CD14-positive monocyte (primary cell): ENCODE measurements at regions not wholly inside any gene's neighbourhood (a gene's known extent, or its start where the extent isn't known, plus 50 kb on each side); places are given as distances from the start of the nearest gene placed in this dataset.

Experiments
- DNase-seq, 3 donors: peaks; one replicate each; pipeline ENCODE4 v3.0.0-alpha.2; 2011 to 2022
- H2AFZ ChIP-seq: 2 replicates; pipeline ENCODE4 v1.6.0; 2012; ENCODE audit warnings: mild to moderate bottlenecking, low read depth, low read length, inconsistent platforms; ENCODE audit not compliant: insufficient read depth, poor library complexity, severe bottlenecking
- H3K27ac ChIP-seq, 2 donors: 1 replicate in 1 of 2; 2 replicates in 1 of 2; pipeline ENCODE4 v1.5.1; 2012 to 2013; ENCODE audit warnings: low read length in 2 of 2, control low read depth in 1 of 2, inconsistent platforms in 1 of 2, low read depth in 1 of 2, mild to moderate bottlenecking in 1 of 2
- H3K27me3 ChIP-seq, 2 donors: one replicate each; pipeline versions ENCODE4 v1.6.0 to v1.6.1; 2011 to 2013; ENCODE audit warnings: low read length in 2 of 2; ENCODE audit not compliant: control insufficient read depth in 2 of 2, insufficient read depth in 2 of 2
- H3K36me3 ChIP-seq, 2 donors: replicated peaks in 1 of 2; 1 replicate in 1 of 2; 2 replicates in 1 of 2; pipeline versions ENCODE4 v1.5.1 to v1.6.1; 2012 to 2013; ENCODE audit warnings: low read length in 2 of 2, control low read depth in 1 of 2, inconsistent platforms in 1 of 2, mild to moderate bottlenecking in 1 of 2; ENCODE audit not compliant: insufficient read depth in 2 of 2, control insufficient read depth in 1 of 2
- H3K4me1 ChIP-seq, 2 donors: 1 replicate in 1 of 2; 2 replicates in 1 of 2; pipeline versions ENCODE4 v1.5.1 to v1.6.1; 2012 to 2013; ENCODE audit warnings: low read length in 2 of 2, control low read depth in 1 of 2, inconsistent platforms in 1 of 2, mild to moderate bottlenecking in 1 of 2, moderate library complexity in 1 of 2; ENCODE audit not compliant: insufficient read depth in 2 of 2, control insufficient read depth in 1 of 2
- H3K4me2 ChIP-seq: replicated peaks from 2 replicates; pipeline ENCODE3; 2012; ENCODE audit warnings: low read length, moderate library complexity, mild to moderate bottlenecking; ENCODE audit not compliant: poor library complexity, severe bottlenecking; ENCODE audit errors: extremely low read depth
- H3K4me3 ChIP-seq, 3 experiments: fragments of 200-600 bp in 1 of 3; sonication (generic) in 1 of 3; replicated peaks in 1 of 3; 1 replicate in 2 of 3; 2 replicates in 1 of 3; pipeline ENCODE4 v1.5.1; 2011 to 2013; ENCODE audit warnings: low read length in 3 of 3, mild to moderate bottlenecking in 3 of 3, control low read depth in 2 of 3, low read depth in 2 of 3, inconsistent platforms in 1 of 3, moderate library complexity in 1 of 3
- H3K79me2 ChIP-seq: 2 replicates; pipeline ENCODE4 v1.6.0; 2012; ENCODE audit warnings: mild to moderate bottlenecking, control low read depth, inconsistent platforms, low read length, moderate library complexity; ENCODE audit not compliant: insufficient read depth
- H3K9ac ChIP-seq: 2 replicates; pipeline ENCODE4 v1.6.0; 2017; ENCODE audit warnings: low read length, mild to moderate bottlenecking; ENCODE audit not compliant: insufficient read depth, poor library complexity, severe bottlenecking
- H3K9me3 ChIP-seq, 2 donors: replicated peaks in 1 of 2; 1 replicate in 1 of 2; 2 replicates in 1 of 2; pipeline versions ENCODE4 v1.5.1 to v1.6.1; 2012 to 2013; ENCODE audit warnings: low read length in 2 of 2, control low read depth in 1 of 2; ENCODE audit not compliant: control insufficient read depth in 1 of 2, insufficient read depth in 1 of 2
- H4K20me1 ChIP-seq: 2 replicates; pipeline ENCODE4 v1.6.0; 2012; ENCODE audit warnings: mild to moderate bottlenecking, low read length, control low read depth, moderate library complexity; ENCODE audit not compliant: insufficient read depth
- H3K27ac Mint-ChIP-seq, 7 donors: one replicate each; pipeline ENCODE4 v1.8.0; 2020; ENCODE audit warnings: mild to moderate bottlenecking in 7 of 7, mixed read lengths in 7 of 7, moderate library complexity in 6 of 7, inconsistent platforms in 2 of 7
- H3K27me3 Mint-ChIP-seq, 3 donors: one replicate each; pipeline ENCODE4 v1.8.0; 2021 to 2022; ENCODE audit warnings: low read depth in 3 of 3, mild to moderate bottlenecking in 3 of 3, mixed read lengths in 3 of 3, moderate library complexity in 3 of 3, inconsistent platforms in 1 of 3
- H3K36me3 Mint-ChIP-seq, 2 donors: one replicate each; pipeline ENCODE4 v1.8.0; 2020; ENCODE audit warnings: mixed read lengths in 2 of 2, inconsistent platforms in 1 of 2, mild to moderate bottlenecking in 1 of 2
- H3K4me1 Mint-ChIP-seq: one replicate; pipeline ENCODE4 v1.8.0; 2020; ENCODE audit warnings: mild to moderate bottlenecking, mixed read lengths
- H3K4me3 Mint-ChIP-seq, 2 donors: one replicate each; pipeline ENCODE4 v1.8.0; 2020; ENCODE audit warnings: mild to moderate bottlenecking in 2 of 2, mixed read lengths in 2 of 2, moderate library complexity in 1 of 2
- H3K9me3 Mint-ChIP-seq, 7 donors: one replicate each; pipeline ENCODE4 v1.8.0; 2020 to 2022; ENCODE audit warnings: mixed read lengths in 7 of 7, mild to moderate bottlenecking in 6 of 7, moderate library complexity in 6 of 7, inconsistent platforms in 2 of 7
- WGBS: methylation state at CpG from one replicate; pipeline ENCODE4 v1.1.5; 2013; ENCODE audit warnings: missing lambda C conversion rate; ENCODE audit not compliant: insufficient coverage; 5-methylcytosine and 5-hydroxymethylcytosine counted together
- intact Hi-C, 2 donors: fragments of 100-400 bp; cut with micrococcal nuclease; formaldehyde crosslinking; loops; one replicate each; pipeline versions ENCODE4 v1.15.0 to v1.15.1; 2023
- TF ChIP-seq, protein P1 (sequence below): fragments of 200-600 bp; IDR thresholded peaks from one replicate; pipeline ENCODE4 v1.8.0; 2022; ENCODE audit warnings: antibody characterized with exemption, mild to moderate bottlenecking

DNA sequence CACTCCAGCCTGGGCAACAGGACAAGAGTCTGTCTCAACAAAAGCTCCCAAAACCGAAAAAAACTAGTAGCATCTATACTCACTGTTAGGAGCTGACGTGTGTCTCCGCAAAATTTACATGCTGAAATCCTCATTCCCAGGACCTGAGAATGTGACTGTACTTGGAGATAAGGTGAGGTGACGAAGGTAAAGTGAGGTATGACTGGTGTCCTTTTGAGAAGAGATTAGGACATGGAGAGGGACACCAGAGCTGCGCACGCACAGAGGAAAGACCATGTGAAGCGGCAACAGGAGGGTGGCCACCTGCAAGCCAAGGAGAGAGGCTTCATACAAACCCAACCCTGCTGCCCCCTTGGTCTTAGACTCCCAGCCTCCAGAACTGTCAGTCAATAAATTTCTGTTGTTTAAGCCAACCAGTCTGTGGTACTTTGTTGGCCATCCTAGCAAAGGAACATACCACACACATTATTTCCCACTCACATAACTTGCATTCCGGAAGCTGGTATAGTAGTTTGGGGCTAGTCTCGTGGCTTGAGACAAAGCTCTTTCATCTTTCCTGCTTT, 1154.0 kb upstream of the CELF2 start:
- 100% methylated on average over 5 of the region's 9 CpGs for WGBS
- Histone ChIP-seq H3K79me2 (no peaks in the 10 kb centered on the region), H4K20me1 (no peaks in the 10 kb centered on the region), H3K9me3 (no peaks in the 10 kb centered on the region), H3K27ac (no peak overlapping the region), H3K4me3 (no peak overlapping the region), H3K9ac (no peak overlapping the region), H3K4me2 (no peak overlapping the region), H3K36me3 (no peaks in the 10 kb centered on the region), H3K27me3 (no peaks in the 10 kb centered on the region), H3K4me1 (no peaks in the 10 kb centered on the region), H2AFZ (no peak overlapping the region)
- Mint-ChIP-seq H3K4me3 (no peak overlapping the region), H3K4me1 (no peaks in the 10 kb centered on the region), H3K36me3 (no peaks in the 10 kb centered on the region), H3K9me3 (peaks cover 0 to 13% (median 3%) of the 10 kb centered on the region in 7 donors), H3K27me3 (peaks cover 0 to 1% (median 1%) of the 10 kb centered on the region in 3 donors), H3K27ac (no peak overlapping the region)
- intact Hi-C loops, result no loop called here
- TF ChIP-seq, protein P1, sequence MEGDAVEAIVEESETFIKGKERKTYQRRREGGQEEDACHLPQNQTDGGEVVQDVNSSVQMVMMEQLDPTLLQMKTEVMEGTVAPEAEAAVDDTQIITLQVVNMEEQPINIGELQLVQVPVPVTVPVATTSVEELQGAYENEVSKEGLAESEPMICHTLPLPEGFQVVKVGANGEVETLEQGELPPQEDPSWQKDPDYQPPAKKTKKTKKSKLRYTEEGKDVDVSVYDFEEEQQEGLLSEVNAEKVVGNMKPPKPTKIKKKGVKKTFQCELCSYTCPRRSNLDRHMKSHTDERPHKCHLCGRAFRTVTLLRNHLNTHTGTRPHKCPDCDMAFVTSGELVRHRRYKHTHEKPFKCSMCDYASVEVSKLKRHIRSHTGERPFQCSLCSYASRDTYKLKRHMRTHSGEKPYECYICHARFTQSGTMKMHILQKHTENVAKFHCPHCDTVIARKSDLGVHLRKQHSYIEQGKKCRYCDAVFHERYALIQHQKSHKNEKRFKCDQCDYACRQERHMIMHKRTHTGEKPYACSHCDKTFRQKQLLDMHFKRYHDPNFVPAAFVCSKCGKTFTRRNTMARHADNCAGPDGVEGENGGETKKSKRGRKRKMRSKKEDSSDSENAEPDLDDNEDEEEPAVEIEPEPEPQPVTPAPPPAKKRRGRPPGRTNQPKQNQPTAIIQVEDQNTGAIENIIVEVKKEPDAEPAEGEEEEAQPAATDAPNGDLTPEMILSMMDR, result no peak
- DNase-seq, result no peak

DNA sequence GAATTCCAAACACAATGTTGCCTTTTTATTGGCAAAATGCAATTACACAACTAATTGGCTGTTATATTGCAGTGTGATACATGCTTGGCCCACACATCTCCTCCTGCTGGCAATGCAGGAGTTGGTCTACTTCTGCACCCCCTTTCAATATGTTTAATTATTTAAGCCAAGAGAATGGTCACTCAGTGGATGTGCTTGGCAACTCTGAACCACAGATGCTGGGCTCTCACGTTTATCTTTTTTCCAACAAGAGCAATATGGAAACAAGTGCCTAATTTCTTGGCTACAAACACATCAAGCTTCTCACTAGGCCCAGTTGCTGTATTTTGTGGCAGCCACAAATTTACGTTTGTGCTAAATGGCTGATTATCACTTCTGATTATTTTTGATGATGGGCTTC, 1149.2 kb upstream of the CELF2 start:
- H4K20me1 ChIP-seq, result no peaks in the 10 kb centered on the region
- H3K36me3 ChIP-seq, result no peaks in the 10 kb centered on the region
- H3K27me3 Mint-ChIP-seq, result peaks cover 0 to 1% (median 1%) of the 10 kb centered on the region in 3 donors
- H3K9me3 Mint-ChIP-seq, result peaks cover 0 to 7% (median 2%) of the 10 kb centered on the region in 7 donors
- DNase-seq, result no peak
- H3K4me1 Mint-ChIP-seq, result no peaks in the 10 kb centered on the region
- no peaks in the 10 kb centered on the region for H3K36me3 Mint-ChIP-seq
- H3K79me2 ChIP-seq, result no peaks in the 10 kb centered on the region
- H3K9ac ChIP-seq, result no peak overlapping the region
- H3K9me3 ChIP-seq, result no peaks in the 10 kb centered on the region
- 80% methylated on average over 1 of the region's 2 CpGs for WGBS
- H3K4me3 ChIP-seq, result no peak overlapping the region
- no peak overlapping the region for H3K27ac ChIP-seq
- intact Hi-C loops, result no loop called here
- no peak overlapping the region for H3K27ac Mint-ChIP-seq
- TF ChIP-seq, protein P1, result no peak
- no peak overlapping the region for H2AFZ ChIP-seq
- no peak overlapping the region for H3K4me3 Mint-ChIP-seq
- H3K4me1 ChIP-seq, result no peaks in the 10 kb centered on the region
- H3K4me2 ChIP-seq, result no peak overlapping the region
- no peaks in the 10 kb centered on the region for H3K27me3 ChIP-seq
